Karpas-422 (cell line): ENCODE measurements at regions not wholly inside any gene's neighbourhood (a gene's known extent, or its start where the extent isn't known, plus 50 kb on each side); places are given as distances from the start of the nearest gene placed in this dataset.

ENCODE experiments used
- DNase-seq: peaks from one replicate; pipeline ENCODE4 v3.0.0-alpha.2; 2015
- H2AFZ ChIP-seq: fragments of 200-600 bp; sonication (generic); 2 replicates; pipeline ENCODE4 v1.6.1; 2014; ENCODE audit warnings: antibody characterized with exemption, low read length, mixed read lengths
- H3K27ac ChIP-seq: fragments of 200-600 bp; sonication (generic); 2 replicates; pipeline ENCODE4 v1.5.1; 2014; ENCODE audit warnings: mild to moderate bottlenecking, low read length, moderate library complexity
- H3K27me3 ChIP-seq: fragments of 200-600 bp; sonication (generic); 2 replicates; pipeline ENCODE4 v1.6.1; 2014; ENCODE audit warnings: low read length, mixed read lengths
- H3K36me3 ChIP-seq: fragments of 200-600 bp; sonication (generic); 2 replicates; pipeline ENCODE4 v1.6.1; 2014; ENCODE audit warnings: low read length, mixed read lengths; ENCODE audit not compliant: insufficient read depth
- H3K4me1 ChIP-seq: fragments of 200-600 bp; sonication (generic); 2 replicates; pipeline ENCODE4 v1.6.1; 2014; ENCODE audit warnings: mild to moderate bottlenecking, low read length, mixed read lengths
- H3K4me2 ChIP-seq: fragments of 200-600 bp; sonication (generic); 2 replicates; pipeline ENCODE4 v1.6.1; 2014; ENCODE audit warnings: low read length, low read depth, mild to moderate bottlenecking; ENCODE audit not compliant: poor library complexity, severe bottlenecking
- H3K4me3 ChIP-seq: fragments of 200-600 bp; sonication (generic); 2 replicates; pipeline ENCODE4 v1.5.1; 2014; ENCODE audit warnings: mild to moderate bottlenecking, antibody characterized with exemption, low read length, mixed read lengths
- H3K79me2 ChIP-seq: fragments of 200-600 bp; sonication (generic); 2 replicates; pipeline ENCODE4 v1.6.1; 2014; ENCODE audit warnings: mild to moderate bottlenecking, low read length, mixed read lengths
- H3K9ac ChIP-seq: fragments of 200-600 bp; sonication (generic); 2 replicates; pipeline ENCODE4 v1.6.0; 2014; ENCODE audit warnings: low read length
- H3K9me2 ChIP-seq: fragments of 200-600 bp; sonication (generic), shearing (Covaris generic); replicated peaks from 2 replicates; pipeline ENCODE4 v1.6.0; 2014; ENCODE audit warnings: mild to moderate bottlenecking, low read length, moderate library complexity; ENCODE audit not compliant: insufficient read depth
- H3K9me3 ChIP-seq: fragments of 300-700, 200-600 bp; sonication (generic); 2 replicates; pipeline ENCODE4 v1.6.1; 2014; ENCODE audit warnings: low read length, mixed read lengths
- H4K20me1 ChIP-seq: fragments of 200-600 bp; sonication (generic); 2 replicates; pipeline ENCODE4 v1.6.1; 2014; ENCODE audit warnings: mild to moderate bottlenecking, antibody characterized with exemption, low read length, low read depth; ENCODE audit not compliant: insufficient read depth

GRCh38 chr14:98514016-98514415 is 758.0 kb downstream of the BCL11B start:
- Histone ChIP-seq H4K20me1 (no peaks in the 10 kb centered on the region), H3K9me3 (peaks cover 22% of the 10 kb centered on the region), H3K4me2 (no peak overlapping the region), H3K4me3 (no peak overlapping the region), H3K4me1 (no peaks in the 10 kb centered on the region), H3K27me3 (no peaks in the 10 kb centered on the region; the same call in 1 of the 2 replicates), H3K79me2 (no peaks in the 10 kb centered on the region), H3K9me2 (no peaks in the 10 kb centered on the region), H3K27ac (no peak overlapping the region), H2AFZ (no peak overlapping the region), H3K36me3 (no peaks in the 10 kb centered on the region), H3K9ac (no peak overlapping the region)
- no peak for DNase-seq

- Histone ChIP-seq H3K4me3 (no peak overlapping the region), H3K9me2 (no peaks in the 10 kb centered on the region), H3K36me3 (no peaks in the 10 kb centered on the region), H3K4me1 (no peaks in the 10 kb centered on the region), H2AFZ (no peak overlapping the region), H3K9me3 (peaks cover 3% of the 10 kb centered on the region), H3K27me3 (no peaks in the 10 kb centered on the region), H3K79me2 (no peaks in the 10 kb centered on the region), H3K9ac (no peak overlapping the region), H3K27ac (no peak overlapping the region), H3K4me2 (no peak overlapping the region), H4K20me1 (no peaks in the 10 kb centered on the region)
- DNase-seq = no peak
Measured at GRCh38 chr14:98536256-98536655, 735.7 kb downstream of the BCL11B start.

GRCh38 chr14:98542316-98542715 is 729.7 kb downstream of the BCL11B start:
- Histone ChIP-seq H3K9me2 (no peaks in the 10 kb centered on the region), H3K27me3 (no peaks in the 10 kb centered on the region), H3K9ac (no peak overlapping the region), H3K4me2 (no peak overlapping the region), H3K4me1 (no peaks in the 10 kb centered on the region), H3K36me3 (no peaks in the 10 kb centered on the region), H2AFZ (no peak overlapping the region), H3K9me3 (peaks cover 8% of the 10 kb centered on the region), H4K20me1 (no peaks in the 10 kb centered on the region), H3K27ac (no peak overlapping the region), H3K4me3 (no peak overlapping the region), H3K79me2 (no peaks in the 10 kb centered on the region)
- DNase-seq = no peak

- H4K20me1 ChIP-seq = no peaks in the 10 kb centered on the region
- no peak overlapping the region for H3K27ac ChIP-seq
- no peaks in the 10 kb centered on the region for H3K79me2 ChIP-seq
- no peak overlapping the region for H3K9ac ChIP-seq
- H3K4me3 ChIP-seq = no peak overlapping the region
- H3K4me2 ChIP-seq = no peak overlapping the region
- H3K36me3 ChIP-seq = no peaks in the 10 kb centered on the region
- no peaks in the 10 kb centered on the region for H3K27me3 ChIP-seq
- no peak overlapping the region for H2AFZ ChIP-seq
- no peak for DNase-seq
- H3K4me1 ChIP-seq = no peaks in the 10 kb centered on the region
- peaks cover 8% of the 10 kb centered on the region for H3K9me3 ChIP-seq
- H3K9me2 ChIP-seq = no peaks in the 10 kb centered on the region
Measured at GRCh38 chr14:98543074-98543473, 728.9 kb downstream of the BCL11B start.

GRCh38 chr14:98544174-98544573 is 727.8 kb downstream of the BCL11B start:
- H3K4me2 ChIP-seq = no peak overlapping the region
- no peak overlapping the region for H3K9ac ChIP-seq
- no peak overlapping the region for H3K27ac ChIP-seq
- H3K36me3 ChIP-seq = no peaks in the 10 kb centered on the region
- no peak overlapping the region for H2AFZ ChIP-seq
- no peaks in the 10 kb centered on the region for H3K4me1 ChIP-seq
- H3K9me3 ChIP-seq = peaks cover 12% of the 10 kb centered on the region
- no peak overlapping the region for H3K4me3 ChIP-seq
- H4K20me1 ChIP-seq = no peaks in the 10 kb centered on the region
- DNase-seq = no peak
- H3K9me2 ChIP-seq = no peaks in the 10 kb centered on the region
- no peaks in the 10 kb centered on the region for H3K27me3 ChIP-seq
- H3K79me2 ChIP-seq = no peaks in the 10 kb centered on the region

GRCh38 chr14:98545181-98545580 is 726.8 kb downstream of the BCL11B start:
- Histone ChIP-seq H3K9me2 (no peaks in the 10 kb centered on the region), H4K20me1 (no peaks in the 10 kb centered on the region), H3K79me2 (no peaks in the 10 kb centered on the region), H3K9ac (no peak overlapping the region), H3K36me3 (no peaks in the 10 kb centered on the region), H3K27ac (no peak overlapping the region), H3K9me3 (peaks cover 20% of the 10 kb centered on the region), H3K4me3 (no peak overlapping the region), H2AFZ (no peak overlapping the region), H3K4me1 (no peaks in the 10 kb centered on the region), H3K4me2 (no peak overlapping the region), H3K27me3 (no peaks in the 10 kb centered on the region)
- DNase-seq = no peak

GRCh38 chr14:98548071-98548686 is 723.8 kb downstream of the BCL11B start:
- Histone ChIP-seq H3K36me3 (no peaks in the 10 kb centered on the region), H3K27me3 (no peaks in the 10 kb centered on the region), H3K79me2 (no peaks in the 10 kb centered on the region), H3K27ac (no peak overlapping the region), H3K4me2 (no peak overlapping the region), H3K4me1 (no peaks in the 10 kb centered on the region), H3K4me3 (no peak overlapping the region), H3K9ac (no peak overlapping the region), H3K9me3 (peaks cover 29% of the 10 kb centered on the region), H2AFZ (no peak overlapping the region), H3K9me2 (no peaks in the 10 kb centered on the region), H4K20me1 (no peaks in the 10 kb centered on the region)
- DNase-seq = no peak

GRCh38 chr14:98551028-98551427 is 721.0 kb downstream of the BCL11B start:
- no peak overlapping the region for H3K4me2 ChIP-seq
- no peak overlapping the region for H3K27ac ChIP-seq
- no peak overlapping the region for H3K4me3 ChIP-seq
- H3K36me3 ChIP-seq = no peaks in the 10 kb centered on the region
- H3K79me2 ChIP-seq = no peaks in the 10 kb centered on the region
- peaks cover 42% of the 10 kb centered on the region for H3K9me3 ChIP-seq
- H2AFZ ChIP-seq = no peak overlapping the region
- H4K20me1 ChIP-seq = no peaks in the 10 kb centered on the region
- no peaks in the 10 kb centered on the region for H3K4me1 ChIP-seq
- no peak for DNase-seq
- H3K9me2 ChIP-seq = no peaks in the 10 kb centered on the region
- no peak overlapping the region for H3K9ac ChIP-seq
- no peaks in the 10 kb centered on the region for H3K27me3 ChIP-seq

- Histone ChIP-seq H3K79me2 (no peaks in the 10 kb centered on the region), H3K27ac (no peak overlapping the region), H3K9me2 (no peaks in the 10 kb centered on the region), H3K36me3 (no peaks in the 10 kb centered on the region; the same call in 1 of the 2 replicates), H4K20me1 (no peaks in the 10 kb centered on the region), H3K4me2 (no peak overlapping the region), H2AFZ (no peak overlapping the region), H3K9me3 (peaks cover 48% of the 10 kb centered on the region), H3K9ac (no peak overlapping the region), H3K4me1 (no peaks in the 10 kb centered on the region), H3K27me3 (no peaks in the 10 kb centered on the region), H3K4me3 (no peak overlapping the region)
- DNase-seq = no peak
Measured at GRCh38 chr14:98555440-98555839, 716.6 kb downstream of the BCL11B start.
